ENCODE measurements at regions not wholly inside any gene's neighbourhood (a gene's known extent, or its start where the extent isn't known, plus 50 kb on each side); places are given as distances from the start of the nearest gene placed in this dataset.

DNA sequence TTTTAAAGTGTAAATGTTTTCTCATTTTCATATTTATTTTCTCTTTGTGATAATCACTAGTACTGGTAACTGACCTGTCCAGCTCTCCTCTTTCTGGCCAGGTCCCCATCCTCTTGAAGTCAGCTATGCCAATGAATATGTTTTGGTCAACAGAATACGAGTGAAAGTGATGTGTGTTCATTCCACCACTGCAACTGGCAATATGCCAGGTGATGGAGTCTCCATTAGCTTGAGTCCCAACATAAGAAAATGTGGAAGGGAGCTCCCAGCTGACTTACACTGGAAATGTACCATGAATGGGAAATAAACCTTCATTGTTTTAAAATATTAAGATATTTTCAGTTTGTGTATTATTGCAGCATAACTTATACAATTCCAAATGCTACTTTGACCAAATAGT, 75.8 kb downstream of the CCDC34 start:
- DNase-seq (ENCODE audit: low spot score): no peak

DNA sequence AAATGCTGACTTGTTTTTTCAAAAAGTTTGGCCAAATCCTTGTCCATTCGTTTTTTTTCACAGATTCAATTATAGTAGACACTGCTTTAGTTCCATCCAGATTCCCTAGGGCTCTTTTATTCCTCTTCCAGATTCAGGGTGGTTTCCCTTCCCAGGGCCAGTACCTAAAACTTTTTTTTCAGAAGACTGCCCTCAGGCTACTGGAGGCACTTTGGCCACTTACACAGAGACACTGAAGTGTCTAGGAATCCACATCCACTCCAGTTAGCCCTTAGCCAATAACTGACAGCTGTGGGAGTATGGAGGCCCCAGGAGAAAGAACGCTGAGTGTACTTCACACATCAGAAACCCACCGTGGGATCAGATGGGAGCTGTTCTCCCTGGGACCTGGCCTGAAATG, 77.3 kb downstream of the CCDC34 start:
- DNase-seq (ENCODE audit: low spot score): no peak

DNA sequence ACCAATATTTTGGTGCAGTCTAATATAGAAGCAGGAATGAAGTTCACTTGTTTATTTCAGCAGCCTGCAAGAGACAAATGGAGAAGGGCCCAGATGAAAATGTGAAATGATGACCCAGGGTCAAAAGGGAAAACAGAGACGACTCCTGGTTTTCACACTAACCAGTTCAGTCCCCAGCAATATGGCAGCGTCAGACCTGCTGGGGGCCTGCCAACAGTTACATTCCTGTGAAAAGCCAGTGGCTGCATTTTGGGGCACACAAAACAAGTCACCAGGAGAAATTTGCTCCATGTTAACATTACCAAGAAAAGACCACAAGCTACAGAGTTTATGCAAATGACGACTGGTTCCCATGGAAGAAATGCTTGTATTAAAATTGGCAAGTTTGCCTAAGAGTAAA, 80.2 kb downstream of the CCDC34 start:
- DNase-seq (ENCODE audit: low spot score): no peak

DNA sequence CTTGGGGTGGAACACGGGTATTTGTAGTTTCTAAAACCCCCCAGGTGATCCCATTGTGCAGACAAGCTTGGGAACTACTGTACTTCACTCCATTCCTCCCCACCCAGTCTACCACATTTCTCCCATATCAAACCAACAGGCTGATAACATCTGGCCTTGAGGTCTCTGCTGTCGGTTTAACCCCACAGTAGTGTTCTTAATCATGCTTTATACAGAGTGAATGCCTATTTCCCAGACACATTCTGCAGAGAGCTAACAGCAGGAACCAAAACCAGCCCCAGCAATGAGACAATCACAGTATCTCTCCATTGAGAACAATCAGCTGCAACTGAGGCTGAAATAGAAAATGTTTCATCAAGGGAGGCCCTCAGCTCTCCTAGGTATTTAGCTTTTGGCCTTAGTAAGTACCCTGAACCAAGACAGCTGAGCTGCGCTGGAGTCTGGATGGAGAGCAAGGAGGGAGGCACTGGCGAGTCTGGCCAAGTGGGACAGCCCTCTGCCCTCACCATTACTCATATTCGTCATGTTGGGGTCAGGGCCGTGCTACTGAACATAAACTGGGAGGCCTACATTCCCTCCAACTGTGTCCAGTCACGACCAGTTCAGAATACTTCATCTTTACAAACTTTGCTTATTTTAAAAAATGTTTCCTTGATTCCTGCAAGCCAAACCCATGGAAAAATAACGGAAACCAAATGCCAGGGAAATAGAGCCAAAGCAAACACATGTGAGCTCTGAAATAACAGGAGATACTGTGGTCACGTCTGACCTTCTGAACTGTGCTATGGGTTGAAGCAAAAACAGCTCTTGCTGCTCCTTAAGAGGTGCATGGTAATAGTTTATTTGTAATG, 81.0 kb downstream of the CCDC34 start:
- DNase-seq (ENCODE audit: low spot score): no peak

DNA sequence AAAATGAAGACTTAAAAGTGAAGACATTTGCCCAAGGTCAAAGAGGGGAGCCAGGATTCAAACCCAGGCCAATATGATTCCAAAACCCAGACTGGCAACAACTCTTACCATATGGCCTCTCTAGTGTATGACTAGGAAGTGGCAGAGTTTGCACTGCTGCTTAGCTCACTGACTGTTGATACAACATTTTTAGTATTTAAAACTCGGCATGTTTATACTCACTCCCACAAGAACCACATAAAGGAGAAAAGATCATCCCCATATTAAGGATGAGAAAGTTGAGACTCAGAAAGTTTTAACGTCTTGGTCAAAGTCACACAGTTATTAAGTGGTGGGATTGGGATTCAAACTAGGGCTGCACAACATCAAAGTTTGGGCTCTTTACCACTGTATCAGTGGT, 81.7 kb downstream of the CCDC34 start:
- DNase-seq (ENCODE audit: low spot score): no peak

DNA sequence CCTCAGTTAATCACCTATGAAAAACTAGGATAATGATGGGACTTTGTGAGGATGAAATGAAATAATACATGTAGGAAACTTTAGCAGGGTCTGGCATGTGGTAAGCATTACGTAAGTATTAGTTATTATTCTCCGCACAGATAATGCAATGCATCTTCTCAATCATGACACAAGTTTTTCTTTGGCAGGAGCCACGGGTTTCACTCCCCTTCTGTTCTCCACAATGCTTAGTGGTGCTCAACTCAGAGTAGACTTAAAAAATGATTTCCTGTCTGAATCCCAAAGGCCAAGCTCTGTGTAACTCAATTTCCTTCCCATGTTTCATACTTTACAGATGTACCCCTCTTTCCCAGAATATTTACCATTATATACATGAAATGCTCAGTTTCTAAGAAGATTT, 82.9 kb downstream of the CCDC34 start:
- DNase-seq (ENCODE audit: low spot score): no peak

DNA sequence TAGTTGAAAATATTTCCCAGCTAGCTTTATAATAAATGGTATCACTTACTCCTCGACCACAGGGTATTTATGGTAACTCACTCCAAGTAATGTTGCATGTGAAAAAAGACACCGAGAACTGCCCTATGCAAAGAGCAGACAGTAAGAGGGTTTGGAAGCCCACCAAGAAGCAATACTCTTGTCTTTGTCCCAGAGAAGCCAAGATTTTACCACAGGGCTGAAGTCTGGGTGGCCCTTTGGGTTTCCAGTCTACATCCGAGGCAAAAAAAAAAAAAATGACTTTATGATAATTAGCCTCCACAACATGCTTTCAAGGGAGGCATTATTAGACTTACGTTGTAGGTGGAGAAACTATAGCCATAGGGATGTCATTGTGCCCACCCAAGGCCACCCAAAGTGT, 83.6 kb downstream of the CCDC34 start:
- no peak for DNase-seq (ENCODE audit: low spot score)

DNA sequence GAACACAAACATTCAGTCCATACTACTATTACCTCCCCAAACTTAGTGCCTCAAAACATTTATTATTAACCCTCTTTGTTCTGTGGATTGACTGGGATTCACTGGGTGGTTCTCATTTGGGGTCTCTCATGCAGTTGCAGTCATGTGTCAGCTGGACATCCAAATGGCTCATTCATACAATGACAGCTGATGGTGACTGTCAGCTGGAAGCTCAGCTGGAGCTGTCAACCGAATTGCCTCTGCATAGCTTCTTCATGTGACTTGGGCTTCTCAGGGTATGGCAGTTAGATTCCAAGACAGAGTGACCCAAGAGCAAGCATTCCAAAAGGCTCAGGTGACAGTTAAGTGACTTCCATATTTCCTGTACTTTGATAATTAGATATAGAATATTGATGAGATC, 85.2 kb downstream of the CCDC34 start:
- no peak for DNase-seq (ENCODE audit: low spot score)

DNA sequence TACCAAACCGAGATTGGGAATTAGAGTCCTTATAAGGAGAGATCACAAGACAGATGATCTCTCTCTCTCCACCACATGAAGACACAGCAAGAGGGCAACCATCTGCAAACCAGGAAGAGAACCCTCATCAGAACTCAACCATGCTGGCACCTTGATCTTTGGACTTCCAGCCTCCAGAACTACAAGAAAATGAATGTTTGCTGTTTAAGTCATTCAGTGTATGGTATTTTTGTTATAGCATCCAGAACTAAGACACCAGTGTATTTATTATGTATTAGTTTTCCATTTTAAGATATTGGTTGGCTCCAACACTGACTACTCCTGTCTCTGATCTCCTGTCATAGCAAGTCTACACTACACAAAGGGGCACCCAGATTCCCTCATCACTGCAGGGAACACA, 86.9 kb downstream of the CCDC34 start:
- no peak for DNase-seq (ENCODE audit: low spot score)

DNA sequence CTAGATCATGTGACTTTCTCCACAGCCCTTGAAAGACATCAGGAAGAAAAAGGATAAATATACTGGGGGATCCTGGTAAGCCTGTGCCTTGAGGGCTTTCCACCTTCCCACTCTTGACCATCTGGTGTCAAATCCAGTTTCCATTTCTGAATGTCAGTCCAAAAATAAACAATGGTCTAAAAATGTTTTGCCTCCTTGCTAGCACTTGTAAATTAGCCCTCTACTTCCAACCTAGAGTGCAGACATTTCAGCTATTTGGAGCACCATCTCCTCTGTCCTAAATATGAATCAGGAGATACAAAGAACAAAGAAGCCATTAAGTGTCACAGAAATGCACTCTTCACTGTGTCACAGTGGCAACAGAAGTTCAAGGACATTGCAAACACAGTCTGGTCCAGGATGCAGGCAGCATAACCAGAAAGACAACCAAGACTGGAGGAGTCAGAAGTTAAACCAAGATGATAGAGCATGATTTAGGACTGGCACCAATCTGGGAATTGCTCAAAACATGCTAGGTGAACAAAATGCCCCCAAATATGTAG, 88.1 kb downstream of the CCDC34 start:
- DNase-seq (ENCODE audit: low spot score): no peak

DNA sequence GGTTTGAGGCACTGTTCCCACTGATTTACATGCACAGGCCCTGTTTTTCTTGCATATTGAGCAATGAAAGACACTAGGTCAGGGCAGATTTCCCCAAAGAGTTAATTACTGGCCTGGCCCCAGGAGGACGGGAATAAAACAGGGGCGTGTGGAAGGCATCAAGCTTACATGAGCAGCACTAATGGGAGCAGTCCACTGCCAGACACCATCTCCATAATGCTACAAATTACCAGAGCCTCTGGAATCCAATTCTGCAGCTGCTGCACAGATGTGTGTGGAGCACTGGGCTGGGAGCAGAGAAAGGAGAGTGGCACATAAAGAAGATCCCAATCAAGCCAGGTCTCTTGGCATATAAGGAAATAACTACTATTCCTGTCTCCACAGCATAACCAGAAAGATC, 96.9 kb downstream of the CCDC34 start:
- no peak for DNase-seq (ENCODE audit: low spot score)

DNA sequence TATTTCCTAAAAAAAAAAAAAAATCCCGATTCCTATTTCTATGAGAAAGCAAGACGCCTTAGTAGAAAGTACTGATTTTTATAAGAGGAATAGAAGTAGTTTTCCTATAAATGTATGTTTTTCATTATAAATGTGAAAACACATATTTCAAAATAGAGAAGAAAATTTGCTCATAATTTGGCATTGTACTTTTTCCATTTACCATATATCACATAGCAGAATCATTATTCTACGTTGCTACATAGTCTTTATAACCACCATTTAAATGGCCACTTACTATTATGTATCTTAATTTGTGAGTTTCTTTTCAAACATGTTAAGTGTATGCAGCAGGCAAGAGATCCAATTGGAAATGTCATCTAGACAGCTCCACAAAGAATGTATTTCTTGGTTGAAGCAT, 99.0 kb downstream of the CCDC34 start:
- DNase-seq (ENCODE audit: low spot score): no peak

DNA sequence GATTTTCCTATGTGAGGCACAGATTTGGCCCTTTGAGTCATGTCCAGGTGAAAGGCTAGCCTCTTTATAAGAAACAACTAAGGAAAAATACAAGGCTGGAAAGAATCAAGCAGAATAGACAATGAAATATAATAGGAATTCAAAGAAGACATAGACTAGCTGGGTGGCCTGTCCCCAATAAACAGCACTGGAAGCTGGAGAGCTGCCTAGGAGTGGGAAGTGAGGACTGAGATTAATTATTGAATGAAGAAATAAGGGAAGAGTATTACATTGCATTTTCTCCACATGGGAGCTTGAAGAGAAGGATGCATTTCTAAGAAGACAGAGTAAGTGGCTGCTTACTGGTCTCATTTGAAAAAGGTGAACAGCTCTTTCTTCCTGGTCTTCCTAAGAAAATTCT, 100.0 kb downstream of the CCDC34 start:
- DNase-seq (ENCODE audit: low spot score): no peak

DNA sequence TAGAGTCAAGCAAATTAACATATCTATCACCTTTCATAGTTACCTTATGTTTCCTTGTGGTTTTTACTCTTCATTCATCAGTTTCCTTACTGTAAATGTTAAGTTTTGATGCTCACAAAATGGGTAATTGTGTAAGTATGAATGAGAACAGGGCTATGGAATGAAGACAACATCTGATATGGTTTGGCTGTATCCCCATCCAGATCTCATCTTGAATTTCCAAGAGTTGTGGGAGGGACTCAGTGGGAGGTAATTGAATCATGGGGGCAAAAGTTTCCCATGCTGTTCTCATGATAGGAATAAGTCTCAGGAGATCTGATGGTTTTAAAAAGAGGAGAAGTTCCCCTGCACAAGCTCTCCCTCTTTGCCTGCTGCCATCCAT, 107.6 kb downstream of the CCDC34 start:
- no peak for DNase-seq (ENCODE audit: low spot score)

DNA sequence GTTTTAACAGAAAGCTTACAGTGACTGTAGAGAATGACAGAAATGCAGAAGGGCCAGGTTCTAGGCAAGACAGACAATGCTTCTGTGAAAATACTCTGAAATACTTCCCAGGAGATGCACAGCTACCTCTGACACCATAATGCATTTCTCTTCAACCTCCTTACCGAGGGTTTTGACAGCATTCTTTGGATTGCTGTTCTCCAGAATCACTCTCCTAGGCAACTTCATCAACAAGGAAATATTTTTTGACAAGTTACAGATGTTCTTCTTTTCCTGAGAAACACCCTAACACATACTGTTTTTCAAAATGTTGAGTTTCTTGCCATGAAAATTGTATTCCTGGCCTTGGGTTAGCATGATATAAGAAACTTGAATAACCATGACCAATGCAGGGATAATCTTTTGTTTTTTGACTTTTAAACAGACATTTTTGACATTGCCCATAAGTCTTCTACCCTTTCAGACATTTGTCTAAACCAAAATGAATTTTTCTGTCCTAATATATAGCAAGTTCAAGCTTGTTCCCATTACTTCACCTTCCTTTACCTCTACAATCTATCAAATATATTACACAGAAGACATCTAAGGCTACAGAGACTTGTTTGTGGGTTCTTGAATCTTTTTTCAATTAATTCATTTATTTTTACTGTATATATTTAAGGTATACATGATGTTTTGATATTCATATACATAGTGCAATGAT, 108.1 kb downstream of the CCDC34 start:
- DNase-seq (ENCODE audit: low spot score): no peak

DNA sequence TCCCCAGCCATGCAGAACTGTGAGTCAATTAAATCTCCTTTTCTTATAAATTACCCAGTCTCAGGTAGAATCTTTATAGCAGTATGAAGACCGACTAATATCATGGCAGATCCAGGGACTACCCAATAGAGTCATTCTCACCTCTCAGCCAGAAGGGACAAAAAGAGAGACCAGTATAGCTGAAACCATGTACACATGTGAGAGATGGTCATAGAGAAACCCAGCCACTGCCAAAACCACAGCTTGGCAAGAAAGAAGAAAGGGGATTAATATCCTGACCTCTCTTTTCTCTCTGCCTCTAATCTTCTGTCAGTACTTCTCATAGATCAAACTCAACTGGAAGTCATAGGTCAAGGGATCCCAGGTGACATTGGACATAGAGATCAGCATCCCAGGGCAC, 109.8 kb downstream of the CCDC34 start:
- no peak for DNase-seq (ENCODE audit: low spot score)

DNA sequence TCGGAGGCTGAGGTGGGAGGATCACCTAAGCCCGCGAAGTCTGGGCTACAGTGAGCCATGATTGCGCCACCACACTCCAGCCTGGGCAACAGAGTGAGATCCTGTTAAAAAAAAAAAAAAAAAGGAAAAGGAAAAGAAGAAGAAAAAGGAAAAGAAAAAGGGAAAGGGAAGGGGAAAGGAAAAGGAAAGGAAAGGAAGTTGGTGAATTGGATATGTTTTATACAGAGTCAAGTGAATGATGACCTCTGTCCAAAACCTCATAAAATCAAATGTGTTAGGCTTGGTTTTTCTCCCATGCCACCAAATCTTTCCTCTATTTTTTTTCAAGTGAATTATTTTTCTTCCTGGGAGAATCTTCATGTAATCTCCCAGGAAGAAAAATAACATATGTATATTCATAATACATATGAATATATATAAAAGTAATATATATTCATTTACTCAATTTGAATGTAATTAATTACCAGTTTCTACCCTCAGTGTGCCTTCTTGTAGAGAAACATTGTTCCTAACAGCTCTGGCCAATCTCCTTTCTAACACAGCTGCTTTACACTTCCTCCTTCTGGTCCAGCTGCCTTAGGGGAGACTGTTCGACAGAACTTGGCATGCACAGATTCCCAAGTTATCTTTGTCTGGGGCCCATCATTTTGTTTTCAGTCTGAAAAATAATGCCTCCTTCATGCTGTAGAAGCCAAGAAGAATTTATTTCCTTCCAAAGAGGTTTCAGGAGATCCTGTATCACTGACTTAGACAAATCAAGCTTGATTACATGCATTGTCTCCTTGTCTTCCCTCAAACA, 111.9 kb downstream of the CCDC34 start:
- DNase-seq (ENCODE audit: low spot score): no peak

DNA sequence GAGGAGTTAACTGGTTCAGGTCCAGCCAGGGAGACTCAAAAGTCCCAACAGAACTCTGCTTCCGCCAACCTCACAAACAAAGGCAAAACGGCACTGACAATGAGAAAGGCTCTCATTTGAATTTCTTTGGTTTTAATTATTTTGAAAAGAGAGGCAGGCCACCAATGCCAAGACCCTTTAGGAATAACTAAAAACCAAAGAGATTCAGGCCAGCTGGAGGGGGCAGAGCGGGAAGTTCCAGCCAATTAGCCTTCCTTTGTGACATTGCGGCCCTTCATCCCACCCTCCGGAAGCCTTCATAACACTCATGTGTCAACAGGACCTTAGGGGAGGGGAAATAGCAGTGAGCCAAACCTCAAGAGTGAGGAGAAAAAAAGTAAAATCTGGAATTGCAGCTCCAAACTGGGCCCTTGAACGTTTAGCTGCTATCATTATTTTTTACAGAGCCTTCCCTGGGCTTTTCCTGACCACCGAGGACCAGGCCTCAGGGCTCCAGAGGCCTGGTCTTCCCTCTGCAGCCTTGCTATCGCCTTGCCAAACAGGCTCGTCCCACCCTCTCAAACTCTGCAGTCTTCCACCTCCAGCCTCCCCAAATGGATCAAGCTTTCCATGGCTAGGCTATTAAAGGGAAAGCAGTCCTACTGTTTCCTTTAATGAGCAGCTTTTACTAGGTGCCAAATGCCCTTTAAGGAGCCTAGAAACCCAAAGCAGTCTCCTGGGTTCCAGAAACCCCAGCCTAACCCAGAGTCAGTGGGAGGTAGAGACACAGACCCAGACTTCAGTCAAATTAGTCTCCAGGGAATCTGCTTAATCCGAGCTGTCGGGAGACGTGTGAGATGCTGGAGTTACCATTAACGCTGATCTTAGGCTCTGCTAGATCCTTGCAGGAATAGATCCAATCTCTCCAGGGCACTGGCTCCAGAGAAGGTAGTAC, 114.2 kb downstream of the CCDC34 start:
- DNase-seq (ENCODE audit: low spot score): no peak

DNA sequence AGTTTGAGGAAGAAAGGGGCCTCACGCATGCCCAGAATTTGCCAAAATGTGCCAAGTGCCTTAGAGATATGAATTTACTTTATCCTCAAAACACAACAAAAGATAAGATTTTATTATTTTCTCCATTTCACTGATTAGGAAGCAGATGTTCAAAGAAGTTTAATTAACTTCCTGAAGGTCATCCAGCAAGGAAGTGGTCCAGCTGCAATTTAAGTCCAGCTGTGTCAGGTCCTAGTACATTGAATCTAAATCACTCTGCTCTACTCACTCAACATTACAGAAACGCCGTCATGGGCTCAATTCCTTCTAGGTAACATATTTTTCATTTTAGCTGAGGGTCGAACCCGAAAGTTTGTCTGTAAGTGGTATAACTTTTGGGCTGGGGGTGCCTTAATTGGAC, 115.4 kb downstream of the CCDC34 start:
- DNase-seq (ENCODE audit: low spot score): no peak

DNA sequence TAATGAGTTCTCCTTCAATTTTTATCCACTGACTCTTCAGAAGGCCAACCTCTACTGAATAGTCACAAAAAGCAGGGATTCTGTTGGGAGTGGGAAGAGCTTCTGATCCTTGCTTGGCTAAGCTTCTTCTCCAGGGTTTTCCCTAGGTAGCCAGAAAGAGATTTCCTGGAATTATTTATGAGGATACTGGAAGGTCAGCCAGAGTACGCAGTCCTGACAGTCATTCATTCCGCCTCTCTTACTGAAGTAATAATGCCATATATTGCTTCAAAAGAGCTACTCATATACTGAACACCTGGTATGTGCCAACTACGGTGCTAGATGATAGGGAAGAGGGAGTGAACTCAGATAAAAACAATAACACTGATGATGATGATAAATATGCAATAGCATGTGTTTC, 116.1 kb downstream of the CCDC34 start:
- DNase-seq (ENCODE audit: low spot score): no peak

DNA sequence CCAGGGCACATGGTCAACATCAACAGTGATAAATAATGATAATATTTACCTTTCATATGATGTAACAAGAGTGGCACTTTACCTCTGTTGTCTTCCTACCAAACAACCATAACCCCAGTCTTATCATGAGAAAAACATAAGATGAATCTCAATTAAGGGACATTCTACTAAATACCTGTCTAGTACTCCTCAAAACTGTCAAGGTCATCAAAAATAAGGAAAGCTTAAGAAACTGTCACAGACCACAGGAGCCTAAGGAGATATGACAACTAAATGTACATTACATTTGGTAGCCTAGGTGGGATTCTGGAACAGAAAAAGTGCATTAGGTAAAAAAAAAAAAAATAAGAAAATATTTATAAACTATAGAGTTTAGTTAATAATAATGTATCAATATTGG, 118.1 kb downstream of the CCDC34 start:
- no peak for DNase-seq (ENCODE audit: low spot score)

DNA sequence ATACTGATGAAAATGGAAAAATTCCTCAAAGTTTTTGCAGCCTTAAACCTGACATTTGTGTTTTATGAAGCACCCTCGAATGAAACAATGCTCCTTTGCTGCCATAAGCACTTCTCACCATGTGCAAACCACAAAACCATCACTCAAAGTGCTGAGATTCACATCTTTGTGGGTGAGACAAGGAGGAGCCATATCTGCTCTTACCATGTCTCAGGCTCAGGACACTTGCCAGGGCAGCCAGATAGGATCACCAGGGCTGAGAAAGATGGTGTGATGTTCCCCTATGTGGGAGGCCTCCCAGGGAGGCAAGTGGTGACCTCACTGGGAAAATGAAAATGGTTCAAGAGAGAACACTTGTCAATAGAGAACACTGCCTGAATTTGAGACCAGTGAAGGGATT, 120.4 kb downstream of the CCDC34 start:
- DNase-seq (ENCODE audit: low spot score): no peak

All from left forelimb (tissue), 1 donor.